ENCODE measurements at regions not wholly inside any gene's neighbourhood (a gene's known extent, or its start where the extent isn't known, plus 50 kb on each side); places are given as distances from the start of the nearest gene placed in this dataset.

- DNase-seq (ENCODE audit: low read depth in 1 of 2, low spot score in 1 of 2): no peak
- no peak overlapping the region for H3K4me3 ChIP-seq (replicated peaks; ENCODE audit: insufficient read depth, low read length)
- no peak for TF ChIP-seq GABPA (IDR thresholded peaks at IDR 0.05; ENCODE audit: low read depth)
- no peak for TF ChIP-seq SPI1 (IDR thresholded peaks at IDR 0.05; ENCODE audit: borderline replicate concordance, low read depth)
- TF ChIP-seq CTCF (IDR thresholded peaks at IDR 0.05; ENCODE audit: insufficient read depth, low read length): no peak
- TF ChIP-seq POLR2AphosphoS5 (IDR thresholded peaks at IDR 0.05; ENCODE audit: low read depth): no peak
- TF ChIP-seq REST (IDR thresholded peaks at IDR 0.05; ENCODE audit: insufficient replicate concordance, low read depth): no peak
- H3K27me3 ChIP-seq (ENCODE audit: insufficient read depth, poor library complexity, severe bottlenecking): no peaks in the 10 kb centered on the region
- H3K27ac ChIP-seq (replicated peaks): no peak overlapping the region
These were observed 207.1 kb downstream of the ICE1 start for GRCh38 chr5:5629607-5629978.

DNA sequence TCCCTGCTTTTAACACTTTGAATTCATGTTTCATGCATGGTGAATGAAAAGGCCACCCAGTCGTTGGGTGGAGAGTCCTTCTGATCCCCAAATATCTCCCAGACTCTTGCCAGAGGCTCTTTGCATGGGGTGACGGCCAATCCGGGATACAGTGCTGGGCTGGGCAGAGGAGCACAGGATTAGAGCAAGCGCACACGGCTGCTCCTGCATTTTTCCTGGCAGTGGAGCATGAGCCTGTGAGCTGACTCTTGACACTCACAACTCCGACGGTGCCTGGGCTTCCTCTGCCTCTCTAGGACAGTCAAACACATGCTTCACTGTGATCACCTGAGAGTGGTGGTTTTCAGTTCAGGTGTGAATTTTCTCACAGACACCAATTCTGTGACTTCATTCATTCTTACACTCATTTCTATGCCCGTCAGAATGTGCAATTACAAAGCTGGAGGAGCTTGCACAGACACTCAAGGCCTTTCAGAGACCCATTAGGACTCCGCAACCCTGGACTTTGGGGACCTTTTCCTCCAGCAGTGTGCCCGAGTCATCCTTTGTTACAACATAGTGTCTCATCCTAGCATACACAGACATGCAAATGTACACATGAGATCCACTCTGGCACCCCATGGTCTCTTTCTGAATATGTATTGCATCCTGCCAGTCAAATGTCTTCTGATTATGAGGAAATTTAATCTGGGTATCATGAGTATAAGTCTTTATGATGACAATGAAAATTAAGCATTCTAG lies 206.6 kb downstream of the ICE1 start:
- Histone ChIP-seq H3K4me3 (replicated peaks; ENCODE audit: insufficient read depth, low read length) (no peak overlapping the region), H3K27ac (replicated peaks) (no peak overlapping the region), H3K27me3 (ENCODE audit: insufficient read depth, poor library complexity, severe bottlenecking) (no peaks in the 10 kb centered on the region)
- no peak for DNase-seq (ENCODE audit: low read depth in 1 of 2, low spot score in 1 of 2)
- TF ChIP-seq REST (IDR thresholded peaks at IDR 0.05; ENCODE audit: insufficient replicate concordance, low read depth): no peak
- TF ChIP-seq POLR2AphosphoS5 (IDR thresholded peaks at IDR 0.05; ENCODE audit: low read depth): no peak
- no peak for TF ChIP-seq GABPA (IDR thresholded peaks at IDR 0.05; ENCODE audit: low read depth)
- TF ChIP-seq SPI1 (IDR thresholded peaks at IDR 0.05; ENCODE audit: borderline replicate concordance, low read depth): no peak
- no peak for TF ChIP-seq CTCF (IDR thresholded peaks at IDR 0.05; ENCODE audit: insufficient read depth, low read length)

- Histone ChIP-seq H3K27ac (replicated peaks) (no peak overlapping the region), H3K27me3 (ENCODE audit: insufficient read depth, poor library complexity, severe bottlenecking) (no peaks in the 10 kb centered on the region), H3K4me3 (replicated peaks; ENCODE audit: insufficient read depth, low read length) (no peak overlapping the region)
- DNase-seq (ENCODE audit: low read depth in 1 of 2, low spot score in 1 of 2): no peak
- TF ChIP-seq SPI1 (IDR thresholded peaks at IDR 0.05; ENCODE audit: borderline replicate concordance, low read depth): no peak
- no peak for TF ChIP-seq CTCF (IDR thresholded peaks at IDR 0.05; ENCODE audit: insufficient read depth, low read length)
- no peak for TF ChIP-seq POLR2AphosphoS5 (IDR thresholded peaks at IDR 0.05; ENCODE audit: low read depth)
- no peak for TF ChIP-seq REST (IDR thresholded peaks at IDR 0.05; ENCODE audit: insufficient replicate concordance, low read depth)
- TF ChIP-seq GABPA (IDR thresholded peaks at IDR 0.05; ENCODE audit: low read depth): no peak
These were observed 203.9 kb downstream of the ICE1 start for GRCh38 chr5:5626412-5626811.

All from HL-60 (cell line).